GM12872 (cell line): ENCODE measurements at regions not wholly inside any gene's neighbourhood (a gene's known extent, or its start where the extent isn't known, plus 50 kb on each side); places are given as distances from the start of the nearest gene placed in this dataset.

Experiments
- CTCF ChIP-seq: IDR thresholded peaks from 3 replicates; pipeline ENCODE4 v1.5.1; 2011; ENCODE audit warnings: low read depth, mild to moderate bottlenecking, low read length, moderate library complexity; ENCODE audit not compliant: insufficient read depth

GRCh38 chr7:126119981-126120380 lies 1132.8 kb downstream of the GRM8 start:
- TF ChIP-seq CTCF = no peak

GRCh38 chr7:126103582-126103981 lies 1149.2 kb downstream of the GRM8 start:
- TF ChIP-seq CTCF = no peak

- no peak for TF ChIP-seq CTCF
Observed at GRCh38 chr7:126083014-126083413, 1153.4 kb upstream of the POT1 start.

GRCh38 chr7:126079581-126079980 lies 1150.0 kb upstream of the POT1 start:
- no peak for TF ChIP-seq CTCF

GRCh38 chr7:126079151-126079550 lies 1149.5 kb upstream of the POT1 start:
- no peak for TF ChIP-seq CTCF

- no peak for TF ChIP-seq CTCF
Observed at GRCh38 chr7:126065766-126066165, 1136.1 kb upstream of the POT1 start.

GRCh38 chr7:126057979-126058378 lies 1128.4 kb upstream of the POT1 start:
- no peak for TF ChIP-seq CTCF

- TF ChIP-seq CTCF = no peak
Observed at GRCh38 chr7:126052229-126052628, 1122.6 kb upstream of the POT1 start.
